Vagina (tissue), 2 donors: ENCODE measurements at regions not wholly inside any gene's neighbourhood (a gene's known extent, or its start where the extent isn't known, plus 50 kb on each side); places are given as distances from the start of the nearest gene placed in this dataset.

ENCODE experiments used
- DNase-seq, 2 donors: peaks; one replicate each; pipeline ENCODE4 v3.0.0-alpha.2; 2017; ENCODE audit errors: extremely low spot score in 2 of 2
- H3K27ac ChIP-seq: fragments of 200-600 bp; sonication (generic); one replicate; pipeline ENCODE4 v1.5.1; 2019
- H3K27me3 ChIP-seq: fragments of 200-600 bp; sonication (generic); one replicate; pipeline ENCODE4 v1.5.1; 2019
- H3K36me3 ChIP-seq, 2 donors: fragments of 200-600 bp; sonication (generic); one replicate each; pipeline ENCODE4 v1.5.1; 2017 to 2019
- H3K4me1 ChIP-seq: fragments of 200-600 bp; sonication (generic); one replicate; pipeline ENCODE4 v1.5.1; 2019
- H3K4me3 ChIP-seq, 2 donors: fragments of 200-600 bp; sonication (generic); 1 replicate in 1 of 2; 2 replicates in 1 of 2; pipeline ENCODE4 v1.5.1; 2016 to 2019
- H3K9me3 ChIP-seq: fragments of 200-600 bp; sonication (generic); one replicate; pipeline ENCODE4 v1.5.1; 2019
- POLR2A ChIP-seq, 2 donors: fragments of 450-650 bp; IDR thresholded peaks; one replicate each; pipeline ENCODE4 v1.6.1; 2017; ENCODE audit warnings: antibody characterized with exemption in 2 of 2, mild to moderate bottlenecking in 2 of 2, moderate library complexity in 2 of 2
- POLR2AphosphoS5 ChIP-seq, 2 donors: sonication (generic); formaldehyde crosslinking; IDR thresholded peaks; one replicate each; pipeline ENCODE4 v1.9.0; 2017; ENCODE audit warnings: antibody characterized with exemption in 2 of 2, mild to moderate bottlenecking in 2 of 2, low read depth in 1 of 2; ENCODE audit not compliant: insufficient read depth in 1 of 2
- intact Hi-C: fragments of 100-400 bp; cut with DNase I; formaldehyde crosslinking; loops from one replicate; pipeline ENCODE4 v1.15.1; 2023
- TF ChIP-seq, protein P1 (sequence below), 3 experiments: fragments of 450-650 bp in 2 of 3; fragments of 200-600 bp in 1 of 3; sonication (generic) in 1 of 3; IDR thresholded peaks; one replicate each; pipeline ENCODE4 v1.5.1; 2017 to 2019; ENCODE audit warnings: antibody characterized with exemption in 3 of 3, mild to moderate bottlenecking in 2 of 3, moderate library complexity in 2 of 3

DNA sequence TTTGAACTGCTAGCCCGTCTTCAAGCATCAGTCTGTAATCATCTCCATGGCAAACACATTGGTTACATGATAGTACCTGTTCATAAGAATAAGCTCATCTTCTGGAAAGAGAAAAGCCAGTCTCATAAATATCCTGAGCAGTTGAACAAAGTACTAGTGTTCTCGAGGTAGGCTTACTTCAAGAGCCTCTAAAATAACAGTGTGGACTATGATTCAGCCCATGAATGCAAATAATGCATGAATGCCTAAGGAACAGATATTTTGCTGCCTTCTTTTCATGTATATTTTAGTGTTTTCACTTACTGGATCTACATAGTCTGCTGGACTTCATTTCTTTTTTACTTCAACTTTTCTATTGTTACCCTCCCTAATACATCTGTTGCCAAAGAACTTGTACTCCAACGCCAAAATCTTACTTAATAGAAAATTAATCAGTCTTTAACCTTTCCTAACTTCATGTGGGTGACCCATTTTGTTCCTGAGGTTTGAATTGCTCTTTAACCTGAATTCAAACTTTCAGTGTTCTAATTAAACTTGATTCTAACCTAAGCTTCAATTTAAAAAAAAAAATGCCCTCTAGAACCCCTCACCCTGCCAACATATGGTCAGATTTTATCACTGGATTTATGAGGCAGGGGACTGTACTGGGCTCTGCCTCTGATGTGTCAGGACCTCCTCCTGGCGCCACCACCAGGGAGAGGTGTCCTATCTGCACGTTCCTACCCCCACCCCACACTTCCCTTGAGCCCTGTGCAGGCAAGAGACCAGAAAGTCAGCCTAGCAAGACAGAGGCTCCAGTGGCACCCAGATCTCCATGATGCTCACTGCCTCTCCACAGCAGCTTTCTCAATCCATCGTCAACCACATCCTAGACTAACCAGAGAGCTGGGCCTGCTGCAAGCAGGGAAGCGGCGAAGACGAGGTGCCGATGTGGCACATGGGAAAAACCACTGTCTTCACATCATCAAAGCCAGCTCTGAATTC is 264.7 kb upstream of the ID2 start:
- H3K4me3 ChIP-seq, result no peak overlapping the region
- H3K27ac ChIP-seq, result no peak overlapping the region
- H3K27me3 ChIP-seq, result no peaks in the 10 kb centered on the region
- H3K4me1 ChIP-seq, result peaks cover 12% of the 10 kb centered on the region
- TF ChIP-seq POLR2A (IDR thresholded peaks at IDR 0.05) (no peak), POLR2AphosphoS5 (IDR thresholded peaks at IDR 0.05; ENCODE audit: insufficient read depth in 1 of 2, low read depth in 1 of 2) (no peak)
- TF ChIP-seq, protein P1, sequence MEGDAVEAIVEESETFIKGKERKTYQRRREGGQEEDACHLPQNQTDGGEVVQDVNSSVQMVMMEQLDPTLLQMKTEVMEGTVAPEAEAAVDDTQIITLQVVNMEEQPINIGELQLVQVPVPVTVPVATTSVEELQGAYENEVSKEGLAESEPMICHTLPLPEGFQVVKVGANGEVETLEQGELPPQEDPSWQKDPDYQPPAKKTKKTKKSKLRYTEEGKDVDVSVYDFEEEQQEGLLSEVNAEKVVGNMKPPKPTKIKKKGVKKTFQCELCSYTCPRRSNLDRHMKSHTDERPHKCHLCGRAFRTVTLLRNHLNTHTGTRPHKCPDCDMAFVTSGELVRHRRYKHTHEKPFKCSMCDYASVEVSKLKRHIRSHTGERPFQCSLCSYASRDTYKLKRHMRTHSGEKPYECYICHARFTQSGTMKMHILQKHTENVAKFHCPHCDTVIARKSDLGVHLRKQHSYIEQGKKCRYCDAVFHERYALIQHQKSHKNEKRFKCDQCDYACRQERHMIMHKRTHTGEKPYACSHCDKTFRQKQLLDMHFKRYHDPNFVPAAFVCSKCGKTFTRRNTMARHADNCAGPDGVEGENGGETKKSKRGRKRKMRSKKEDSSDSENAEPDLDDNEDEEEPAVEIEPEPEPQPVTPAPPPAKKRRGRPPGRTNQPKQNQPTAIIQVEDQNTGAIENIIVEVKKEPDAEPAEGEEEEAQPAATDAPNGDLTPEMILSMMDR (IDR thresholded peaks at IDR 0.05), result no peak
- H3K9me3 ChIP-seq, result no peaks in the 10 kb centered on the region
- intact Hi-C loops, result no loop called here
- DNase-seq, result no peak
- no peaks in the 10 kb centered on the region for H3K36me3 ChIP-seq

DNA sequence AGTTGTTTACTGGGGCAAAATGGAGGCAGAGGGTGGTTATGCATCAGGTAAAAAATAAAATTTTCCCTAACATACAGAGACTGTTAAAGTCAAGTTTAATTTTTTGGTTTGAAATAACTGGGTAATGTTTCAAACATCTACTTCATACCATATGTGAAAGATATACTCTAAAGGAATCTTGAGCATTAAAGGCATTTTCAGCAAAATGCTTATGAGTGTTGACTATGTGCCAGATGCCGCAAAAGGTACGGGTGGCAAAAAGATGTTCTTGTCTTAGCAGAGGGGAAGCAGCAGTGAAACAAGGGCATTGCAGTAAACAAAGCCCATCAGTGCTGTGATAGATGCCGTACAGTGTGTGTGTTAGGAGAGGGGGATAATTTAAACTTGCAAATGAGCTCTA is 263.1 kb upstream of the ID2 start:
- no peak for DNase-seq
- intact Hi-C loops, result no loop called here
- no peak for TF ChIP-seq POLR2AphosphoS5 (IDR thresholded peaks at IDR 0.05; ENCODE audit: insufficient read depth in 1 of 2, low read depth in 1 of 2)
- TF ChIP-seq POLR2A (IDR thresholded peaks at IDR 0.05), result no peak
- TF ChIP-seq, protein P1 (IDR thresholded peaks at IDR 0.05), result no peak
- no peak overlapping the region for H3K27ac ChIP-seq
- H3K27me3 ChIP-seq, result no peaks in the 10 kb centered on the region
- no peaks in the 10 kb centered on the region for H3K9me3 ChIP-seq
- H3K4me1 ChIP-seq, result no peaks in the 10 kb centered on the region
- H3K4me3 ChIP-seq, result no peak overlapping the region
- no peaks in the 10 kb centered on the region for H3K36me3 ChIP-seq

DNA sequence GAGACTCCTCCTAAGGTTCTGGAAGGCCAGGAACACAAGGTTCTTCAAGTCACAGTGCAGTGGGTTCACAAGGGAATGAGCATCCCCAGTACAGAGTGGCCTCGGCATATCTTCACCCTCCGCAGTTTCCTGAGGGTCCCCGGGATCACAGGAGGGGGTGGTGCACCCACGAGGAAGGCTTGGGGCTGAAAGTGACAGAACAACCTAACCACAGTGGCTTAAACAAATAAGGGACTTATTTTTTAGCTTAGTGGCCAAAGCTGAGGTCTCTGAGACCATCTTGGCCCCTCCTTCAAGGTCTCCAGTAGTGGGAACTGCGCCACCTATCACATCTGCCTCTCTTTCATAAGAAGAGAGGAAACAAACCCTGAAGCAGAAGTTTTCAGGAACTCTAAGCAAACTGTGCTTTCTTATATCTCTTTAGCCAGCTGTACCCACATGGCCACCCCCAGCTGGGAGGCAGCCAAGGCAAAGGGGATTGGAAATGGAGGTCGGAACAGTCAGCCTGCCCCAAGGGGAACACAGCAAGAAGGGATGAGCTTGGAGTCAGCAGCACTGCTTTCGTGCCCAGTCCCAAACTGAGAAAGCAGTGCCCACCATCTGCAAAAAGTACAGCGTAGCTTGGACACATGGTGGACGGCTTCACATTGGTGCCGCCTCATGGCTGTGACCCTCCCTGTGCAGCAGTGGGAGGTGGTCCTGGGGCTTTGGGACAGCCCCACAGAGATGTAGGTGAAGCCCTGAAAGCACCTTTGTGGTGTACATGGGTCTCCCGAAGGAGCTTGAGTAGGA is 260.0 kb upstream of the ID2 start:
- no peaks in the 10 kb centered on the region for H3K36me3 ChIP-seq
- TF ChIP-seq POLR2A (IDR thresholded peaks at IDR 0.05), result no peak
- TF ChIP-seq POLR2AphosphoS5 (IDR thresholded peaks at IDR 0.05; ENCODE audit: insufficient read depth in 1 of 2, low read depth in 1 of 2), result no peak
- TF ChIP-seq, protein P1 (IDR thresholded peaks at IDR 0.05), result no peak
- no peak overlapping the region for H3K4me3 ChIP-seq
- H3K9me3 ChIP-seq, result no peaks in the 10 kb centered on the region
- no peak overlapping the region for H3K27ac ChIP-seq
- no peak for DNase-seq
- no peaks in the 10 kb centered on the region for H3K4me1 ChIP-seq
- intact Hi-C loops, result no loop called here
- no peaks in the 10 kb centered on the region for H3K27me3 ChIP-seq

DNA sequence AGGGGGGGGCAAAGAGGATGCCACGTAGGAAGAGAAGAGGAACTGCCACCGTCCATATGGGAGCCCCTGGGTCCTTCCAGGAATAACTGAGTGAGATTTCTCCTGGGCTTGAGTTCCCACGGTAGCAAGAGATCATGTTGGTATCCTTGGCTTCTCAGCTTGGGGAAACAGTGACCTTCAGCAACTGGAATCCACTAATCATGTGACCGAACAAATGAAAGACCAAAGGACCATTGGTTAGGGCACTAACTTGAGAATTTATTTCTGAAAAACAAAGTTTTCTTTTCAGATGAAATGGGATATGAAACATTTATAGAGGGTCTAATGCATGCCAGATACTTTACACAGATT is 259.4 kb upstream of the ID2 start:
- H3K27ac ChIP-seq, result no peak overlapping the region
- H3K4me3 ChIP-seq, result no peak overlapping the region
- intact Hi-C loops, result no loop called here
- H3K27me3 ChIP-seq, result no peaks in the 10 kb centered on the region
- no peak for DNase-seq
- no peaks in the 10 kb centered on the region for H3K36me3 ChIP-seq
- no peaks in the 10 kb centered on the region for H3K4me1 ChIP-seq
- H3K9me3 ChIP-seq, result no peaks in the 10 kb centered on the region
- no peak for TF ChIP-seq POLR2A (IDR thresholded peaks at IDR 0.05)
- TF ChIP-seq, protein P1 (IDR thresholded peaks at IDR 0.05), result no peak
- no peak for TF ChIP-seq POLR2AphosphoS5 (IDR thresholded peaks at IDR 0.05; ENCODE audit: insufficient read depth in 1 of 2, low read depth in 1 of 2)
